Muscle of back (tissue), 3 donors: ENCODE measurements at regions not wholly inside any gene's neighbourhood (a gene's known extent, or its start where the extent isn't known, plus 50 kb on each side); places are given as distances from the start of the nearest gene placed in this dataset.
A peak's percentile ranks its signal among the peaks of the same experiment; 100 is the strongest.
"Not testable (repeated sequence)": the region's sequence is repeated elsewhere in the genome, so short reads cannot be mapped to it uniquely, and the experiment has no call there.

ENCODE experiments used
- DNase-seq, 3 donors: peaks; one replicate each; pipeline versions ENCODE4 v3.0.0 to v3.0.0-alpha.2; 2013

- no peak for DNase-seq
Observed at GRCh38 chr3:87101861-87102625, 111.1 kb upstream of the VGLL3 start.

- DNase-seq, result not testable (repeated sequence)
Observed at GRCh38 chr3:87097733-87098132, 106.8 kb upstream of the VGLL3 start.

DNA sequence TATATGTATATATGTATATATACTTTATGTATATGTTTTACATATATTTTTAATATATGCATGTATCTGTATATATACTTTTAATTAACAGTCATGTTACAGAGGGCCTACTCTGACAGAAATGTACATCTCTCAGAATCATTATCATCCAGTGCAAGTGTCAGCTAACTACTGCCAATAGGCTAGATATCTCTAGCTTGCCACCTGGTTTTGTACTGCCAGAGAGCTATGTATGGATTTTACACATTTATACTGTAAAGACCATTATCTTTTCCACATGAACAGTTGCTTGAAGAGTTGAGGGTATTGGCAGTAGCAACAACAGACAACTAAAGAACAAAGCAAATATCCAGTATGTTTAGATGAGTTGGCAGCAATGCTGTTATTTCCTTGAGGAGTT, 99.7 kb upstream of the VGLL3 start:
- DNase-seq, result peak in 1 of 3 donors; percentile 26

- peak; percentile 78 to 93 (median 83) for DNase-seq
Observed at GRCh38 chr3:87088993-87089841, 98.3 kb upstream of the VGLL3 start.

- DNase-seq, result peak in 1 of 3 donors; percentile 26
Observed at GRCh38 chr3:87088430-87088992, 97.6 kb upstream of the VGLL3 start.

- no peak for DNase-seq
Observed at GRCh38 chr3:87084868-87085267, 93.9 kb upstream of the VGLL3 start.

- DNase-seq, result peak; percentile 67 to 79 (median 71)
Observed at GRCh38 chr3:87082796-87083440, 92.0 kb upstream of the VGLL3 start.

DNA sequence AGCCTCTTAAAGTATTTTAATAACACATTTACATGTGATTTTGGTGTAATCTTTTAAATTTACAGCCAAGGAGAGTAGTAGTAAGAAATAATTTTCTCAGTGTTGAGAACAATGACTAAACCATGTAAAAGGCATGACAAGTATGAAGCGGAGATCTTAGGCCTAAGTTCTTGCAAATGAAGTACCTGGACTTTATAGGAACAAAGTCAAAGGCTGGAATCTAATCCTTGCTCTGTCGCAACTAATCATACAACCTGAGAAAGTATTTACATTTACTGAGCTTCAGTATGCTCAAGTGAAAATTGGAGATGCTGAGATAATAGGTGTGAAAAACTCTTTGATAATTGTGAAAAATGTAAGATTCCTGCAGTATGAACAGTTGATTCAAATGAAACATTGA, 86.4 kb upstream of the VGLL3 start:
- no peak for DNase-seq

DNA sequence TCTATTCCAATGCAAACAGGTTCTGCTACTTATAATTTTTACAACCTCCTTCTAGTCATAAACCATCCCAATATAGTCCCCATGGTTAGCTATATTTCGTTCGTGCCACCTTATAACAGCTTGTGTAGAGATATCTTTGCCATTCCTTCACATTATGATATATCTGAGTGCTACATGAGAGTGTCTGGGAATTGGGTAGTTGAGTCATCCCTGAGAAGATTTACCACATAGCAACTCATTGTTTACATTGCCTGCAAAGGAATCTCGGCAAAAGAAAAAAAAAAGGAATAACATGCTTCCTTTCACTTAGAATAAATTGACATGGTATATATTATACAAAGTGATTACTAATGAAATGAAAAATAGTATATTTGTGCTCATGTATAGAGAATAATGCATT, 86.0 kb upstream of the VGLL3 start:
- DNase-seq, result peak in 1 of 3 donors; percentile 47

DNA sequence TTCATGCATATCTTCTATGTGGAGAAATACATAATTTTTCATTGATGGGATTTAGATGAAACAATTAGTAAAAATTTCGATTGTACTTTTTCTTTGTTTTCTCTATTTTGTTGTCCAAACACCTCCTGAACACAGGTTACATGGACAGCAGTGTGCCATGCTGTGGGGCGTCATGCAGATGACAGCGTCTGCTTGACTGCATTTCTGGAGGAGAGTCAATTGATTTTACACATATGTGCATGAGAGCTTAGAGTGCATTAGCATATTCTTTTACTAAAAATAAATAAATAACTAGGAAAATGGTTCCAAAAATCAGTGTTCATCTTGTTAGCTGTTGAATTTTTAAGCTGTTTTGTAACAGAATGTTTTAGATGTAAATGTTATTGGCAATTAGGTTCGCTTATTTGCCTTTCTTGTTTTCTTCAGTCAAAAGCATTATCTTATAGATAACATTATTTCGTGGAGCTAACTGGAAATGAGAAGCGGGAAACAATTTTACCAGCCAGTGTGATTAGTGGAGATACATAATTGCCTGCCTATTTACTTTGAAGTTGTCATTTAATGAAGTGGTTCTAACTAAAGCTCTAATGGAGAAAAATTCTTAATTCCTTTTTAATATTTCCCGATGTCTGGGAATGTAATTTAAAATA, 82.7 kb upstream of the VGLL3 start:
- DNase-seq, result no peak

GRCh38 chr3:87072446-87072845, 81.5 kb upstream of the VGLL3 start:
- no peak for DNase-seq

DNA sequence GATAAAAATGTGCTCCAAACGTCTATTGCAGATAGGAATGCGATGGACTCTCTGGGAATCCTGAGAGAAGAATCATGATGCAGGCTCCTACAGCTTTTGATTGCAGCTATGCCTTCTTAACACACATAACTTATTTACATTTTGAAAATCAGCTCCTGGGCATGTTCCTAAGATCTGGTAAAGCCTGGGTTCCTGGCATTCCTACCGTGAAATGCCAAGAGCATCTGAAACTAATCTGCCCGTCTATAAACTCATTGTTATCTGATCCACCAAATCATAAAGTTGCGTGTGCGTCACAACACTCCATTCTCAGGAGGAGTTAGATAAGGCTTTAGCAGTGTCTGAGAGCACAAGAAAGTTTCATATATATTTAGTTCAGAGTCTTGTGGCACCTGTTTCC, 79.0 kb upstream of the VGLL3 start:
- DNase-seq, result no peak

- DNase-seq, result no peak
Observed at GRCh38 chr3:87069021-87069420, 78.1 kb upstream of the VGLL3 start.

GRCh38 chr3:87062685-87063084, 71.7 kb upstream of the VGLL3 start:
- no peak for DNase-seq

GRCh38 chr3:87057474-87057873, 66.5 kb upstream of the VGLL3 start:
- DNase-seq, result no peak

GRCh38 chr3:87053553-87053952, 62.6 kb upstream of the VGLL3 start:
- peak in 1 of 3 donors; percentile 4 for DNase-seq

DNA sequence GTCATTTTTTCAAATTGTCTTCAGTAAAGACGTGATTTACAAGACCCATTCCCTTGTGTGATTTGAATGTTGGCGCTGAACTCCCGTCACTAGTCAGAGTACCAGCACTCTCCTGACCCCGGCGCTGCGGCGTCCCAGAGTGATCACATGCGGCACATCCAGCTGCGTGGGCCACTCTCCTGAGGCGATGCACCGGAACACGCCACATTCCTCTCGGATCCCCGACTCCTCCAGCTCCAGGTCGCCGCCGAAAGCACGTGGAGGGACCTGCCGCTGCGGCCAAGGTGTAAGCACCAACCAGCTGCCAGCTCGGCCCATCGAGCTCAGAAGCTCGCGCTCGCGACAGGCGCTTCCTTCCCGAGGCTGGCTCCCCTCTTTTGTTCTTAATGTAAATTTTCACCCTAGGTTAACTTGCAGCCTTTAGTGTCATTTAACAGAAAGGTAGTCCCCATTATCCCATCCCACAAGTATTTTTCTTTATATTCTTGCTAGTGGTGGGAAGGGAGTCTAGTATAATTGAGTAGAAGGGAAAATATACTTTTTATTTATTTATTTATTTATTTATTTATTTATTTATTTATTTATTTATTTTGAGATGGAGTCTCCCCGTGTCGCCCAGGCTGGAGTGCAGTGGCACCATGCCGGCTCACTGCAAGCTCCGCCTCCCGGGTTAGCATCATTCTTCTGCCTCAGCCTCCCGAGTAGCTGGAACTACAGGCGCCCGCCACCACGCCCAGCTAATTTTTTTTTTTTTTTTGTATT, 61.7 kb upstream of the VGLL3 start:
- no peak for DNase-seq

DNA sequence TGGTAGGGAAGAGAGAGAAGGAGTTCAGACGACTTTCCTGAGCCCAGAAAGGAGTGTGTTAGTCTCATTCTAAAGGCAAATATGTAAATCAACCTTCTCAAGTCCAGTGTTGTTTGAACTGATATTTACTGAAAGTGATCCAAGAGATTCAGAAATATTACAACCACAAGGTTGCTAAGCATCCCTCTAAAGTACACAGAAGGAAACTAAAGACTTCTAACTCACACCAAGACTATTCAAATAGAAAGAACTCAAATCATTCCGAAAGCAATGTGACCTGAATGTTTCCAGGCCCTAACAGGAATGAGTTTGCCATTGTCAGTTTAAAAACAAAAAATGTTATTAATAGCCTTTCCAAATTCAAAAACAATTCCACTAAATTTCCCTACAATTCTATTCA, 56.9 kb upstream of the VGLL3 start:
- DNase-seq, result no peak

DNA sequence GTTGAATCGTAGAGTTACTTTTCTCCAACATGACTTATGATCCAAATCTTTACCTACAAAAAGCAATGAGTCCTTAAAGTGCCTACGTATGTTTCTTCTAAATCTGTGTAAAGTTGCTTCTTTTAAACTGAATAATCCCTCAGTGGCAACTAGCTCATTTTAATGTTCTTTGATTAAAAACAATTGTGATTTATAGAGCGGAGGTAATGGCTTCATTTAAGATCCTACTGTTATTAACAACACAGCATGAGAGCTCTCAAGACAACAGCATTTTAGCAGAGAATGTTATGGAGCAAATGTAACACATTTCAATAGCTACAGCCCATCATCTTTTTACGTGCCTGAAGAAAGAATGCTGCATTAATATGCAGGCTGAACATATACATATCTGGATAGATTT, 55.3 kb upstream of the VGLL3 start:
- DNase-seq, result no peak

DNA sequence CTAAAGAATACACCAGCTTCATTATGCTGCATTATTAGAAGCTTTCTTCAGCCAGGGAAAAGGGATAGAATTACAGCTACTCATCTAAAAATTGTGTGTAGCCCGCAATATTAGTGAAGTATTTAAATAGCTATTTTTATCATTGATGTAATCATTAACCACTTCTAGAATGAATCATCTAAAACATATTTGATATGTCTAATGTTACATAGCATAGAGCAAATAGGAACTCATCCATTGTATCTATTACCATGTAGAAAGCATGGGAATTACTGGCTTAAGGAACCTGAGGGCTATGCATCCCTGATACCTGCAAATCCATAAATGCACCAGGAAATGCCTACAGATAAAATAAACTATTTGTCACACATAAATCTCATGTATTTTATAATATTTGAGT, 54.5 kb upstream of the VGLL3 start:
- DNase-seq, result no peak

DNA sequence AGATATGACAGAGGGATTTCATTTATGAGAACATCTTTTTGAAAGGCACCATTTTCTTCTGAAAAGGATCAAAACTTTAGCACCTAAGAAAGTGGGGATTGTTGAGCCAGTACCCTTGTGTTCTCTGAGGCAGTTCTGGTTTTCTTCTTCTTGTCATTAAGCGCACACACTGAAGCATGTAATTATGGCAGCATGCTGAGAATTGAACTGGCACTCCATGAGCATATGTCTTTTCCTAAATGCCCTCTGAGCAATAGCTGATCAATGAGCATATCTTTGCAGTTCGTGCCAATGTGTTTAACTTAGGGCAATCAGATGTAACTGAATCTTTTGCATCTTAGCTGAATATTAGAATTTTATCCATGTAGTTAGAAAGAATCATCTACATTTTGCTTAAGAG, 53.9 kb upstream of the VGLL3 start:
- DNase-seq, result no peak
